ENCODE measurements at regions not wholly inside any gene's neighbourhood (a gene's known extent, or its start where the extent isn't known, plus 50 kb on each side); places are given as distances from the start of the nearest gene placed in this dataset.

GRCh38 chr9:80144406-80144805 lies 572.6 kb downstream of the TLE4 start:
- no peak overlapping the region for H3K4me3 ChIP-seq (ENCODE audit: low read length)
- no peak for TF ChIP-seq CTCF (IDR thresholded peaks at IDR 0.05; ENCODE audit: insufficient read depth, low read depth, low read length, missing control alignments)
- DNase-seq (ENCODE audit: low read depth): no peak

- no peak for DNase-seq (ENCODE audit: low read depth)
- no peak for TF ChIP-seq CTCF (IDR thresholded peaks at IDR 0.05; ENCODE audit: insufficient read depth, low read depth, low read length, missing control alignments)
Observed at GRCh38 chr9:80143899-80144298, 572.1 kb downstream of the TLE4 start.

GRCh38 chr9:80134487-80134886 lies 562.7 kb downstream of the TLE4 start:
- no peak for TF ChIP-seq CTCF (IDR thresholded peaks at IDR 0.05; ENCODE audit: insufficient read depth, low read depth, low read length, missing control alignments)
- no peak overlapping the region for H3K4me3 ChIP-seq (ENCODE audit: low read length)
- no peak for DNase-seq (ENCODE audit: low read depth)

More at GRCh38 chr9:80143899-80144298, 572.1 kb downstream of the TLE4 start:
- no peak overlapping the region for H3K4me3 ChIP-seq (ENCODE audit: low read length)

GRCh38 chr9:80131627-80132026 lies 559.9 kb downstream of the TLE4 start:
- DNase-seq (ENCODE audit: low read depth): no peak
- TF ChIP-seq CTCF (IDR thresholded peaks at IDR 0.05; ENCODE audit: insufficient read depth, low read depth, low read length, missing control alignments): no peak
- H3K4me3 ChIP-seq (ENCODE audit: low read length): no peak overlapping the region

- H3K4me3 ChIP-seq (ENCODE audit: low read length): no peak overlapping the region
- no peak for DNase-seq (ENCODE audit: low read depth)
- no peak for TF ChIP-seq CTCF (IDR thresholded peaks at IDR 0.05; ENCODE audit: insufficient read depth, low read depth, low read length, missing control alignments)
Observed at GRCh38 chr9:80127920-80128319, 556.2 kb downstream of the TLE4 start.

GRCh38 chr9:80125731-80126264 lies 554.0 kb downstream of the TLE4 start:
- no peak for DNase-seq (ENCODE audit: low read depth)
- no peak overlapping the region for H3K4me3 ChIP-seq (ENCODE audit: low read length)
- no peak for TF ChIP-seq CTCF (IDR thresholded peaks at IDR 0.05; ENCODE audit: insufficient read depth, low read depth, low read length, missing control alignments)

- TF ChIP-seq CTCF (IDR thresholded peaks at IDR 0.05; ENCODE audit: insufficient read depth, low read depth, low read length, missing control alignments): no peak
- no peak for DNase-seq (ENCODE audit: low read depth)
- no peak overlapping the region for H3K4me3 ChIP-seq (ENCODE audit: low read length)
Observed at GRCh38 chr9:80117031-80117430, 545.3 kb downstream of the TLE4 start.
